SKM-1 treated with dmso at 0.1 percent for 144 hours (cell line): ENCODE measurements at regions not wholly inside any gene's neighbourhood (a gene's known extent, or its start where the extent isn't known, plus 50 kb on each side); places are given as distances from the start of the nearest gene placed in this dataset.
"Not testable (repeated sequence)": the region's sequence is repeated elsewhere in the genome, so short reads cannot be mapped to it uniquely, and the experiment has no call there.

Experiments used
- DNase-seq: peaks from one replicate; lab custom pipeline; 2025; ENCODE audit not compliant: unreplicated experiment; lab: John Stamatoyannopoulos, UW

DNA sequence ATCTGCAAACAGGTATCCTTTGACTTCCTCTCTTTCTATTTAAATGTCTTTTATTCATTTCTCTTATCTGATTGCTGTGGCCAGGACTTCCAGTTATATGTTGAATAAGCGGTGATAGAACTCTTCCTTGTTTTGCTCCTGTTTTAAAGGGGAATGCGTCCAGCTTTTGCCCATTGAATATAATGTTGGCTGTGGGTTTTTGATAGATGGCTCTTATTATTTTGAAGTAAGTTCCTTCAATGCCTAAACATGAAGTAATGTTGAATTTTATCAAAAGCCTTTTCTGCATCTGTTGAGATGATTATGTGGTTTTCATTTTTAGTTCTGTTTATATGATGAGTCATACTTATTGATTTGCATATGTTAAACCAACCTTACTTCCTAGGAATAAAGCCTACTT lies 300.5 kb upstream of the CTNND2 start:
- no peak for DNase-seq

DNA sequence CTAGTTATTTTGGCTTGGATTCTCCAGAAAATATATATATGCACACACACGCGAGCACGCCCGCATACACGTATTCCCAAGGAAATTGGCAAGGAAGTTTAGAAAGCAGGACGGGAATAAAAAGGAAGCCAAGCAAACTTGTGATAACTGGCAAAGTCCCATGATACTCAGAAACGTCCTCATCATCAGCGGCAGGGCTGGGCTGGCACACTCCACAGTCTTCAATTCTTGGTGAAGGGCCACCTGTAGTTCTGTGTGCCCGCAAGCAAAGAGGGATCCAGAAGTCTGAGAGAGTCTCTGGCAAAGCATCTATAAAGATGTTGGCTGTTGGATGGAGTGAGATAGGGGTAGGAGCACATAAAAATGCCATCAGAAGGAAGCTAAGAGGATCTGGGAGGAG lies 289.3 kb upstream of the CTNND2 start:
- DNase-seq, result no peak

DNA sequence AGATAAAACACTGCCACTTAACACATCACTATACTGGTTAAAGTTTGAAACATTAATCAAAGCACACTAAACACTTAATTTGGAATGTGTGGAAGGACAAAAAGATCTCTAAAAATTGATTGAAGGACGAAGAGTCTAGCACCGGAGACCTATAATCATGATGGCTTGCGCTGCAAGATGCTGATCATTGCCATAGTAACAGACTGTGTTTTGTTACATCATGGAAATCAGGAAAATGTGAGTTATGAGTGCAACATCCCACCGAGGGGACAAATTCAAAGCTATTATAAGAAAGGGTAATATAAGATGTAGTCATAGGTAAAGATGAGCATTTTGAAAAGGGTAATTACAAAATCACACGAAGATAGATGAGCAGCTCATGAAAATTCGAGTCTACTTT lies 278.8 kb upstream of the CTNND2 start:
- DNase-seq, result no peak

DNA sequence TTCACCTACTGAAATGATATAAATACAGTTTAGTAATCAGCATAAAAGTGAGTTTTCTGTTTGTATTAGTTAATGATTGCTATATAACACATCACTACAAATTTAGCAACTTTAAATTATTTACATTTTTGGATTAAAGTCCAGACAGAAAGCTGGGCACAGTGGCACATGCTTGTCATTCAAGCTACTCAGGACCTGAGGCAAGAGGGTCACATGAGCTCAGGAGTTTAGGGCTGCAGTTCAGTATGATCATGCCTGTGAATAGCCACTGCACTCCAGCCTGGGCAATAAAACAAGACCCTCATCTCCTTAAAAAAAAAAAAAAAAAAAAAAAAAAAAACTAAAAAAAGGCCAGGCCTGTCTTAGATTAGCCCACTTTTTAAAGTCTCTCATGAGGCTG lies 273.6 kb upstream of the CTNND2 start:
- no peak for DNase-seq

DNA sequence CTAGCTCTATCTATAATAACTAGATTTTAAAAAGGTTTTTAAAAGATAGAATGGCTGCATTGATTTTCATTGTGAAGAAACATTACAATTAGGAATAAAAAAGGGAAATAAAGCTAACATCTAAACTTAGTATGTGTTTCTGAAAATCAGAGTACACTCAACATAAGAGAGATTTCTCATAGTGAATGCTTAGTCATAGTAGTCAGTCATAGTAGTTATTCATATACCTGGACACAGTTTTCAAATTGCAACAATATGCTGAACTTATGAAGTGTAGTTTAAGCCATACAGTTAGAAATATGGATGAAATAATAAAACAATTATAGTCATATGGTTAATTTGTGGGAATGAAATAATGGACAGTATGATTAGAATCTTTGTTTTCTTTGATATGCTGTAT lies 273.0 kb upstream of the CTNND2 start:
- no peak for DNase-seq

DNA sequence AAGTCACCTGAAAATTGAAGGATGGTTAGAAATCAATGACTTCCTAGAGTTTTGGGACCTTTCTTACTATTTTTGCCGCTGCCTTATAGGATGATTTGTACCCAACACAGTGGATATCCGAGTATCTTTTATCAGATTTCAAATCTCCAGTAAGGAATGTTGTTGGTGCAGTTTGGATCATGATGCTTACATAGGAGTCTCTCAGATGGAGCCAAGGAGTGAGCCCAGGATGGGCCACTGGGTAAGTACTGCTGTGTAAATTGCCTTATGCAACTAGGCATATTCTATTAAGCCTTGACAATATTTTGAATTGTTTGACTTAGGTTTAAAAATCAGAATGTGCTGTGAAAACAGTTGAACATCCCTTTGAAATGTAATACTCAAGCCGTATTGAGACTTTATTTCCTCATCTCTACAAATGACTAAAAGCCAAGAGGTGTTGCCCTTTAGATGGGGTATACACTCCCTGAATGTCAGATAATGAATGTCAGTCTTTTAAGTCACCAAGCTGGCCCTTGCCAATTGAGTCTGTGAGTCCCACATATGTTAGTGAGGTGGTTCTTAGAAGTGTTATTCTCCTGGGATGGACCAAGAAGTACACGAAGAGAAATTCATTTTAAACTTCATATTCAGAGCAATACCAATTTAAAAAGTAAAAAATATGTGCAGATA lies 271.8 kb upstream of the CTNND2 start:
- DNase-seq, result no peak

DNA sequence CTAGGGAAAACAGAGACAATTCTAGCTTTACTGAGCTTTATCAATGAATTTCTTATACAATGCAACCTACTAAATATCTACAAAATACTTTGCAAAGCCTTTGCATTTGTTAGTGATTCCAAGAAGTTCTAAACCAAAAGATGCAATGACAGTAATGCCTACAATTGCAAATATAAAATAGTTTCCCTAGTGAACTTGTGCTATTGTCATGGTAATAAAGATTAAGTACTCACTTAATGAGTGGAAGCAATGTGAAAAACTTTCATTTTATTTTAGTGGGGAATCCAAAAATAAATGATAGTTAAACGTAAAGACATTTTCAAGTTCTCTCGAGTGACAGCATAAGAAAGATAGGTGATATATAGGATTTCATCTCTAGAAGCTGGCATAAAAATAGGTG lies 270.5 kb upstream of the CTNND2 start:
- DNase-seq, result no peak

DNA sequence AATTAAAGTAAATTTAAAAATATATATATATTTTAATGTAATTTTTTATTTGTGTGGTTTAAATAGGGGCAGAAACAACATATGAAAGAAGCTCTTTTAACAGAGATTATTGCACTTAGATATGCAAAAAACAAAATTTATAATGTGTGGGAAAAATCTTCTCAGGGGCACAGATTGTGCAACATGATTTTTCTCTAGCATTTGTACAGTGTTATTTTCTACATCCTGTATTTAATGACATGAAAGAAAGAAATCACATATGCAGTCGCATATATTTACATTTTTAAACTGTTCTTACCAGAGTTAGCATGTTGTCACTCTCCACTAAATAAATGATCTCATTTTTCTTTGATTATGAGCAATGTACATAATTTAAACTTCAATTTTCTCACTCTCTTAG lies 265.3 kb upstream of the CTNND2 start:
- DNase-seq, result no peak

DNA sequence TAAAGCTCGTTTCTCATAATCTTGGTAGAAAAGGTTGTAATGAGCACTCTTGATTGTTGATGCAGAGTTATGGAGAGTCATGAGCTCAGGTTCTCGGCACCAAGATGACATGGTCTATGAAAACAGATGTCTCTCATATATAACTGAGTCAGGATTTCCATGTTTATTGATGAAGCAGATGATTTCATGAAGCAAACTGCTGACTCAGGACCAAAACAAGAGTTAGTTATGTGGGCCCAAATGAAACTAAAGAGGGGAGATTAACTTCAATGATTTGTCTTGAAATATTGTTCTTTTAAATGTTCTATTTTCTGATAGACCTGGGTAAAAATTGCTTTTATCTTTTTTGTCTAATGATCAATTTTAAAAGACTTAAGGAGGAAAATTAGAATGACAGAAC lies 258.6 kb upstream of the CTNND2 start:
- no peak for DNase-seq

DNA sequence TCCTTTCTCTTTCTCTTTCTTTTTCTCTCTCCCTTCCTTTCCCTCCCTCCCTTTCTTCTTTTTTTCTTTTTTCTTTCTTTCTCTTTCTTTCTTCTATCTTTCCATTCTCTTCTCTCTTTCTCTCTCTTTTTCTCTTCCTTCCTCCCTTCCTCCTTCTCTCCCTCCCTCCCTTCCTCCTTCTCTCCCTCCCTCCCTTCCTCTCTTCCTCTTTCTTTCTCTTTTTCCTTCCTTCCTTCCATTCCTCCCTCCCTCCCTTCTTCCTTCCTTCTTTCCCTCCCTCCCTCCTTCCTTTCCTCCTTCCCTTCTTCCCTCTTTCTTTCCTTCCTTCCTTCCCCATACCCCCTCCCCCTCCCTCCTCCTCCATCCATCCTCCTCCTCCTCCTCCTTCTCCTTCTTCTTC lies 243.3 kb upstream of the CTNND2 start:
- no peak for DNase-seq

DNA sequence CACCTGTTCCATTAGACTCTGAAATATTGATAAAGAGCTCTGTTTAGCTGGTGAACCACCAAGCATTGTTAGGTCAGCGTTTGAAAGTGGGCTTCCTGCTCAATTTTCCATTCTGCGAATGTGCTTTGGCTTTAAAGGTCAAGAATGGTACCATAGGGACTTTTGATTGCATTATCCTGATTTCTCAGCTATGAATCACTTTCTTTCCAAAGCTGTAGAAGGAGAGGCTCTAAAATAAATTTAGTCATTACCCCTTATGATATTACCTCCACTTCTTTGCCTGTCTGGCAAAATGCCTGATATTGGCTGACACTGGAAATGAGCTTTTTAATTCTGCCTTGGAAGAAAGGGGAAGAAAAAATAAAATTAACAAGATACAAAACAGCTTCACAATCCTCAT lies 237.2 kb upstream of the CTNND2 start:
- DNase-seq, result no peak

DNA sequence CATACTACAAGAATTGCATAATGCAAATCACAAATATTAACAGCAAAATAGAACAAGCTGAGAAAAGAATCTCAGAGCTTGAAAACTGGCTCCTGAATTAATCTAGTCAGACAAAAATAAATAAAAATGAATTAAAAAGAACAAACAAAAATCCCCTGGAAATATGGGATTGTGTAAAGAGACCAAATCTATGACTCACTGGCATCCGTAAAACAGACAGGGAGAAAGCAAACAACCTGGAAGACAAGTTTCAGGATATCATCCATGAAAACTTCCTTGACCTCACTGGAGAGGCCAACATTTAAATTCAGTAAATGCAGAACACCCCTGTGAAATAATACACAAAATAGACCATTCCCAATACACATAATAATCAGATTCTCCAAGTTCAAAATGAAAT lies 229.3 kb upstream of the CTNND2 start:
- DNase-seq, result no peak

DNA sequence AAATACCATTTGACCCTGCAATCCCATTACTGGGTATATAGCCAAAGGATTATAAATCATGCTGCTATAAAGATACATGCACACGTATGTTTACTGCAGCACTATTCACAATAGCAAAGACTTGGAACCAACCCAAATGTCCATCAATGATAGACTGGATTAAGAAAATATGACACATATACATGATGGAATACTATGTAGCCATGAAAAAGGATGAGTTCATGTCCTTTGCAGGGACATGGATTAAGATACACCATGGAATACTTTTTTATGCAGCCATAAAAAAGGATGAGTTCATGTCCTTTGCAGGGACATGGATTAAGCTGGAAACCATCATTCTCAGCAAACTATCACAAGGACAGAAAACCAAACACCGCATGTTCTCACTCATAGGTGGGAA lies 226.8 kb upstream of the CTNND2 start:
- not testable (repeated sequence) for DNase-seq

DNA sequence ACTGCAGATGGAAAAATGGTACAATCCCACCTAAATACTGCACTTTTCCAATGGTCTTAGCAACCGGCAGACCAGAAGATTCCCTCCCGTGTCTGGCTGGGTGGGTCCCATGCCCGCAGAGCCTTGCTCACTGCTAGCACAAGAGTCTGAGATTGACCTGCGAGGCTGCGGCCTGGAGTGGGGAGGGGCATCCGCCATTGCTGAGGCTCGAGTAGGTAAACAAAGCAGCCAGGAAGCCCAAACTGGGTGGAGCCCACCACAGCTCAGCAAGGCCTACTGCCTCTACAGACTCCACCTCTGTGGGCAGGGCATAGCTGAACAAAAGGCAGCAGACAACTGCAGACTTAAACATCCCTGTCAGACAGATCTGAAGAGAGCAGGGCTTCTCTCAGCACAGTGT lies 221.6 kb upstream of the CTNND2 start:
- DNase-seq, result no peak

DNA sequence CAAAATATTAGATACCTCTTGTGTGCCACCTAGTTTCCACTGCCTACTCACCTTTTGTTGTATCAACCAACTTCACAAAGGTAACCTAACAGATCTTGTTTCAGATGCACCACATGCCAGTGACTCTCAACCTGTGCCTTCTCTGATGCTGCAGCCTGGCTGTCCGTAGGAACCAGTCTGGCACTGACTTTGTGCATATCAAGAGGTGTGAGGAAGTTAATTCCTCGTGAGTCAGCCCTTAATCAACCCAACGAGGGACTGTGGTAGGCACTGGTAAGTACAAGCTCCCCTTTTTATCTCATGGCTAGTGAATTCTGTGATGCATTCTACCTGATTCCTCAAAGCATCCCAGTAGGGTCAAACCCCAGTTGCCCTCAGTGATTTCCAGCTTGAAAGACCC lies 215.4 kb upstream of the CTNND2 start:
- no peak for DNase-seq

DNA sequence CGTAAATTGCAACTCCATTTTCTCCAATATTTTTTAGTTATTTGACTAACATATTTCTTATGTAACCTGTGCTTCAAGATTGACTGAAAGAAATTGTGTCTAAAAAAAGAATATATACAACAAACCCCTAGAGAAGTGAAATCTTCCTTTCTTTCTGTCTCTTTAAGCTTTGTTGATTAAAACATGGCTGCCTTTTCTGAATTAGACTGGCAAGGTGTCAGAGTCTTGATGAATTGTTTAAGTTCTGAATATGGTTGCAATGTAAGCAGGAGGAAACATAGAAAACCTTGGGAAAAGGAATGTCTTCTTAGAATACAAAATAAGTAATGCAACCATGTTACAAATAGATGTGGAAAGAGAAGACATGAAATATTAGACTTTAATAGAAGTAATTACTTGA lies 209.8 kb upstream of the CTNND2 start:
- DNase-seq, result no peak

DNA sequence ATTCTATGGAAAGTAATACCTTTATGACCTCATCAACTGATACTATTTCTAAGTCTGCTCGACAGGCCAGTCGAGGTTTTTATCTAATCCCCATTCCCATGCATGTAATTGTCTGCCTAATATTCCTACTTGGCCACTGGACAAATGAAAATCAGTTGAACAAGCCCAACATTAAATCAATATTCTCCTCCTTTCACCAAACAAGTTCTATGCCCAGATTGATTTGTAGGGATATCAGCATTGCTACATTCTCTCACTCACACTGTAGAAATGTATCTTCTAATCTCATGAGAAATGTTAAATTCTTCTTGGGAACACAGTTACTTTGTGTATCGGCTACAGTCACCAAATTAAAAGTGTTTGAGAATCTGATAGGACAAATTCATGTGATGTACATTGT lies 208.8 kb upstream of the CTNND2 start:
- no peak for DNase-seq

DNA sequence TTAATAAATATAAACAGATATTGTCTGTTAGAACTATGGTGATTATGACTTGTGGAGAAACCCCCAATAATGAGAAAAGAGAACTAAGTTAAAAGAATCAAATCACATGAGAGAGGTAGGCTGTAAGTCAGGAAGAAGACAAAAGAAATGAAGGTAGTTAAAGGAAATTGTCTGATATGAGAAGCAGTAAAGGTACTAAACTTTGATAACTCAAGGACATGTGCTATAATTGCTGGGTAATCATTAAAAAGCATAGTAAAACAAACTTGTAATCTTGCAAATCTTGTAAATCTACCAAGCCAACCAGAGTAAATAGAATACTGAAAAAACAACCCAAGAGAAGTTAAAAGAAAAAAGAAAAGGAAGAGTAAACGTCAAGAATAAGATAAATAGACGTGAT lies 207.0 kb upstream of the CTNND2 start:
- no peak for DNase-seq

DNA sequence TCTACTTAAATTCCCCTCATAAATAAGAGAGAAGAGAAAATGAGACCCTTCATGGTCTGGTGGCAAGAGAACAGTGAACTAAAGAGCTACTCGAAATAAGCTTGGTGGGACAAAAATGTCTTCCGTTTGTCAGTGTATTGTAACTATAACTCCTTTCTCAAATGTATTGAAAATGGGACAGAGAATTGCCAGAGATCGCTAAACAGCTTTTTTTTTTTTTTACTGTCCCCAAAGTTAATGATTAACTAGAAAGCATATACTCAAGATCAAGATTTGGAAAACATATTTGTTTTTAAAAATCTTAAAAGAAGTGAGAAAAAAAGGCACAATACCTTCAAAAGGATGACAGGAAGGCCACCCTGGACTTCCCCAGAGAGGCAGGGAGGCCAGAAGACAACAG lies 206.4 kb upstream of the CTNND2 start:
- DNase-seq, result no peak

DNA sequence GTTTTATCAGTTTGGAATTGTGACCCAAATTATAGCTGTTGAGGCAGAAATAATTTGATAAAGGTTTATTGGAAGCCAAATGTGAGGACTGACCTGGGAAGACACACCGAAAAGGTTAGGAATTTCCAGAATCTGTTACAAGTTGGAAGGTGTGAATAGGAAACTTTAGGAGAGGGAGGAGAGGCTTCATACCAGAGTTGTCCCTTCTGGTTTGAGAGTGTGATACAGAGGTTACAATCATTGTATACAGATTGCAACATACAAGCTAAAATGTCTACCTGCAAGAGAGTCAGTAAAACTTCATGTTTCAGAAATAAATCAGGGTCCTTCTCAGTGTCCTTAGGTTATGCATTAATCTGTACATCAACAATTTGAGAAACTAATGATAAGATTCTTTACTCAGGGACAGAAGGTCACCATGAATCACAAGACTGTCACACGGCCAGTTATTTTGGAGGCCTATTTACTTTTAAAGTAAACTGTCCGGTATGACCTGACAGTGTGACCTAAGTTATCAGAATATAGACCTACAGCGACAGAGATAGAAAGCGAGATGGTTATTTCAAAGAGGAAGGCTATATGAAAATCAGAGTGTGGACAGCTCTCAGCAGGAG lies 204.9 kb upstream of the CTNND2 start:
- no peak for DNase-seq

DNA sequence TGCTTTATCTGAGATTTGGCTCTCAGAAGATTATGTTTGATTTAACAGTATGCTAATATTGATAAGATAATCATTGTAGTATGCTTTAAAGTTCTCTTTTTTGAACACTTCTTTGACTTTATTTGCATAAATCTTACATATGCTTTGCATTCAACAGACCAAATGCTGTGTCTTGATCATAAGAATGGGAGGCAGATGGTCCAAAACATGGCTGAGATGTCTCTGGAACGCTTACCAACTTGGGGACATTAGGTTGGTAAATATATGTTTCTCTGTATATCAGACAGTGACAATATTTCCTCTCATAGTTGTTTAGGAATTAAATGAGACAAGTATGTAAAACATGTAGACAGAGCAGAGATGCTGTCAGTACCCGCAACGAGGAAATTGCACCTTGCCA lies 197.9 kb upstream of the CTNND2 start:
- DNase-seq, result no peak

DNA sequence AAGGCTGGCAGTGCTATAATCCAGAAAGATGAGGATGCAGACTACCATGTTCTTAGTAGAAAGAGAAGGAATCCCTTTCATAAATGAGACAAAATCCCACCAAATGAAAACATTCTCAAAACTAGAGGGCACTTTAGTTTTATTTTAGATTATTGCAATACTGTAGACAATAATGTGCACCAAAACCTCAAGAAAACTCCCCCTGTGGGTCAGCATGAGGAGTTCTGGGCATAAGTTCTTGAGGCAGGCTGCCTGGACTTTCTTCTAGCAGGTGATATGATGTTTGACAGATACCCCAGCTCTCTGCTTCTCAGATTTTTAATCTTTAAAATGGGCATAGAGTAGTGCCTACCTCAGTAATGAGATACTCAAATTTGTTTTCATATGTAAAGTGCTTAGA lies 196.3 kb upstream of the CTNND2 start:
- no peak for DNase-seq

DNA sequence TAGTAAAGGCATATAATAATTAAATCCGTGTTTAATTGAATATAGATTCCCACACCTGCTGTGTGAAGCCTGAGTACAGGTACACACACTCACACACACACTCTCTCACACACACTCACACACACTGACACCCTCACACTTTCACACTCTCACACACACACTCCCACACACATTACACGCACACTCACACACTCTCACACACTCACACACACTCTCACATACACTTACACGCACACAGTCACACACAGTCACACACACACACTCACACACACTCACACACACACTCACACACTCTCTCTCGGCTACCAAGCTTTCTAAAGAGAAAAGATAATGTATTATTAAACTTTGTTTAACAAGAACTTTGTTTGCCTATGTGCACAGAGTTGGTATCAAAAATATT lies 195.1 kb upstream of the CTNND2 start:
- no peak for DNase-seq
